ENCODE measurements at regions not wholly inside any gene's neighbourhood (a gene's known extent, or its start where the extent isn't known, plus 50 kb on each side); places are given as distances from the start of the nearest gene placed in this dataset.
A peak's percentile ranks its signal among the peaks of the same experiment; 100 is the strongest.

GRCh38 chr14:24726480-24726879 lies 92.5 kb upstream of the GZMB start:
- no peaks in the 10 kb centered on the region for H3K79me2 ChIP-seq (ENCODE audit: insufficient read depth)
- no peak for DNase-seq
- H3F3A ChIP-seq (ENCODE audit: insufficient read depth) = no peaks in the 10 kb centered on the region
- H3K4me3 ChIP-seq = no peak overlapping the region
- H3K4me1 ChIP-seq (ENCODE audit: insufficient read depth) = no peaks in the 10 kb centered on the region
- no peak overlapping the region for H3K27ac ChIP-seq
- H3K9me3 ChIP-seq (ENCODE audit: low read depth) = no peaks in the 10 kb centered on the region
- H3K27me3 ChIP-seq (replicated peaks; ENCODE audit: insufficient read depth) = peaks cover 7% of the 10 kb centered on the region; the same call in 1 of the 2 replicates
- no peak overlapping the region for H3K4me2 ChIP-seq (ENCODE audit: unreplicated experiment)
- TF ChIP-seq EZH2phosphoT487 (IDR thresholded peaks at IDR 0.05; ENCODE audit: insufficient read depth, low read depth) = no peak
- no peak for TF ChIP-seq EZH2 (IDR thresholded peaks at IDR 0.05; ENCODE audit: insufficient read depth, poor library complexity, severe bottlenecking)
- H3K9me2 ChIP-seq (ENCODE audit: insufficient read depth) = no peaks in the 10 kb centered on the region
- H3K36me3 ChIP-seq (ENCODE audit: low read depth) = no peaks in the 10 kb centered on the region
- no peaks in the 10 kb centered on the region for H4K20me1 ChIP-seq (ENCODE audit: insufficient read depth)
- in situ Hi-C loops (cut with MboI) = loop anchor here (10.0 kb wide), 1 partner anchor 678 kb away; no protein-coding TSS in a partner anchor
- WGBS, 2 experiments (ENCODE audit: low coverage in 1 of 2, low lambda C conversion rate in 2 of 2, missing lambda C conversion rate in 2 of 2) = 44 to 60% methylated on average over 7 of the region's 7 CpGs
- no peak overlapping the region for H3K9ac ChIP-seq
- H2AFZ ChIP-seq = no peak overlapping the region

- H3K4me3 ChIP-seq = no peak overlapping the region
- peaks cover 7% of the 10 kb centered on the region; the same call in 1 of the 2 replicates for H3K27me3 ChIP-seq (replicated peaks; ENCODE audit: insufficient read depth)
- 10 to 12% methylated on average over 3 of the region's 3 CpGs for WGBS, 2 experiments (ENCODE audit: low coverage in 1 of 2, low lambda C conversion rate in 2 of 2, missing lambda C conversion rate in 2 of 2)
These were observed 91.3 kb upstream of the GZMB start for GRCh38 chr14:24725311-24725710.

GRCh38 chr14:24721775-24722174 lies 87.8 kb upstream of the GZMB start:
- in situ Hi-C loops (cut with MboI) = loop anchor here (10.0 kb wide), 1 partner anchor 683 kb away; no protein-coding TSS in a partner anchor
- H3K4me3 ChIP-seq = no peak overlapping the region
- 0 out of 2 replicates have a peak, but pooled peaks cover 15% of the 10 kb centered on the region for H3K27me3 ChIP-seq (replicated peaks; ENCODE audit: insufficient read depth)
- no peak overlapping the region for H2AFZ ChIP-seq
- no peaks in the 10 kb centered on the region for H3K4me1 ChIP-seq (ENCODE audit: insufficient read depth)
- H3K4me2 ChIP-seq (ENCODE audit: unreplicated experiment) = no peak overlapping the region
- no peaks in the 10 kb centered on the region for H4K20me1 ChIP-seq (ENCODE audit: insufficient read depth)
- 9 to 10% methylated on average over 3 of the region's 3 CpGs for WGBS, 2 experiments (ENCODE audit: low coverage in 1 of 2, low lambda C conversion rate in 2 of 2, missing lambda C conversion rate in 2 of 2)
- peak; percentile 14 for DNase-seq
- no peaks in the 10 kb centered on the region for H3F3A ChIP-seq (ENCODE audit: insufficient read depth)
- TF ChIP-seq EZH2phosphoT487 (IDR thresholded peaks at IDR 0.05; ENCODE audit: insufficient read depth, low read depth) = no peak
- no peak overlapping the region for H3K9ac ChIP-seq
- H3K9me2 ChIP-seq (ENCODE audit: insufficient read depth) = no peaks in the 10 kb centered on the region
- no peaks in the 10 kb centered on the region for H3K36me3 ChIP-seq (ENCODE audit: low read depth)
- no peak overlapping the region for H3K27ac ChIP-seq
- H3K79me2 ChIP-seq (ENCODE audit: insufficient read depth) = no peaks in the 10 kb centered on the region
- H3K9me3 ChIP-seq (ENCODE audit: low read depth) = no peaks in the 10 kb centered on the region

More at GRCh38 chr14:24725311-24725710, 91.3 kb upstream of the GZMB start:
- H3K27ac ChIP-seq = no peak overlapping the region
- H3K9ac ChIP-seq = no peak overlapping the region
- no peaks in the 10 kb centered on the region for H3K4me1 ChIP-seq (ENCODE audit: insufficient read depth)
- in situ Hi-C loops (cut with MboI) = loop anchor here (10.0 kb wide), 1 partner anchor 679 kb away; no protein-coding TSS in a partner anchor
- TF ChIP-seq EZH2phosphoT487 (IDR thresholded peaks at IDR 0.05; ENCODE audit: insufficient read depth, low read depth) = no peak
- no peak for TF ChIP-seq EZH2 (IDR thresholded peaks at IDR 0.05; ENCODE audit: insufficient read depth, poor library complexity, severe bottlenecking)
- no peak for DNase-seq
- no peaks in the 10 kb centered on the region for H3K9me2 ChIP-seq (ENCODE audit: insufficient read depth)
- H3K9me3 ChIP-seq (ENCODE audit: low read depth) = no peaks in the 10 kb centered on the region
- H4K20me1 ChIP-seq (ENCODE audit: insufficient read depth) = no peaks in the 10 kb centered on the region
- H3K79me2 ChIP-seq (ENCODE audit: insufficient read depth) = no peaks in the 10 kb centered on the region
- no peaks in the 10 kb centered on the region for H3K36me3 ChIP-seq (ENCODE audit: low read depth)
- H3K4me2 ChIP-seq (ENCODE audit: unreplicated experiment) = no peak overlapping the region
- no peak overlapping the region for H2AFZ ChIP-seq
- no peaks in the 10 kb centered on the region for H3F3A ChIP-seq (ENCODE audit: insufficient read depth)

GRCh38 chr14:24715239-24715638 lies 81.2 kb upstream of the GZMB start:
- in situ Hi-C loops (cut with MboI) = no loop called here
- Histone ChIP-seq H4K20me1 (ENCODE audit: insufficient read depth) (no peaks in the 10 kb centered on the region), H3K9me3 (ENCODE audit: low read depth) (no peaks in the 10 kb centered on the region), H3K4me3 (no peak overlapping the region), H3K36me3 (ENCODE audit: low read depth) (no peaks in the 10 kb centered on the region), H3K9me2 (ENCODE audit: insufficient read depth) (no peaks in the 10 kb centered on the region), H3K27ac (no peak overlapping the region), H3K9ac (no peak overlapping the region), H3F3A (ENCODE audit: insufficient read depth) (no peaks in the 10 kb centered on the region), H3K4me1 (ENCODE audit: insufficient read depth) (no peaks in the 10 kb centered on the region), H3K27me3 (replicated peaks; ENCODE audit: insufficient read depth) (0 out of 2 replicates have a peak, but pooled peaks cover 8% of the 10 kb centered on the region), H2AFZ (no peak overlapping the region), H3K4me2 (ENCODE audit: unreplicated experiment) (no peak overlapping the region), H3K79me2 (ENCODE audit: insufficient read depth) (no peaks in the 10 kb centered on the region)
- no peak for TF ChIP-seq EZH2phosphoT487 (IDR thresholded peaks at IDR 0.05; ENCODE audit: insufficient read depth, low read depth)
- no peak for TF ChIP-seq EZH2 (IDR thresholded peaks at IDR 0.05; ENCODE audit: insufficient read depth, poor library complexity, severe bottlenecking)
- no peak for DNase-seq
- 24 to 35% methylated on average over 2 of the region's 2 CpGs for WGBS, 2 experiments (ENCODE audit: low coverage in 1 of 2, low lambda C conversion rate in 2 of 2, missing lambda C conversion rate in 2 of 2)

- Histone ChIP-seq H3K36me3 (ENCODE audit: low read depth) (no peaks in the 10 kb centered on the region), H3F3A (ENCODE audit: insufficient read depth) (no peaks in the 10 kb centered on the region), H3K27ac (no peak overlapping the region), H3K79me2 (ENCODE audit: insufficient read depth) (no peaks in the 10 kb centered on the region), H3K9ac (no peak overlapping the region), H3K9me2 (ENCODE audit: insufficient read depth) (no peaks in the 10 kb centered on the region), H4K20me1 (ENCODE audit: insufficient read depth) (no peaks in the 10 kb centered on the region), H3K9me3 (ENCODE audit: low read depth) (no peaks in the 10 kb centered on the region), H3K4me1 (ENCODE audit: insufficient read depth) (no peaks in the 10 kb centered on the region), H3K4me3 (no peak overlapping the region), H3K27me3 (replicated peaks; ENCODE audit: insufficient read depth) (0 out of 2 replicates have a peak, but pooled peaks cover 8% of the 10 kb centered on the region), H2AFZ (no peak overlapping the region), H3K4me2 (ENCODE audit: unreplicated experiment) (no peak overlapping the region)
- DNase-seq = no peak
- in situ Hi-C loops (cut with MboI) = no loop called here
- no peak for TF ChIP-seq EZH2phosphoT487 (IDR thresholded peaks at IDR 0.05; ENCODE audit: insufficient read depth, low read depth)
- no peak for TF ChIP-seq EZH2 (IDR thresholded peaks at IDR 0.05; ENCODE audit: insufficient read depth, poor library complexity, severe bottlenecking)
- 18 to 20% methylated on average over 4 of the region's 4 CpGs for WGBS, 2 experiments (ENCODE audit: low coverage in 1 of 2, low lambda C conversion rate in 2 of 2, missing lambda C conversion rate in 2 of 2)
These were observed 79.4 kb upstream of the GZMB start for GRCh38 chr14:24713404-24713803.

All from GM23248 (cell line).